Smooth muscle cell (in vitro differentiated cells): ENCODE measurements at regions not wholly inside any gene's neighbourhood (a gene's known extent, or its start where the extent isn't known, plus 50 kb on each side); places are given as distances from the start of the nearest gene placed in this dataset.
A peak's percentile ranks its signal among the peaks of the same experiment; 100 is the strongest.

Experiments used
- DNase-seq: peaks from one replicate; lab custom pipeline; 2025; ENCODE audit not compliant: unreplicated experiment; lab: John Stamatoyannopoulos, UW
- H2AFZ ChIP-seq: fragments of 200-600 bp; sonication (generic); 2 replicates; pipeline ENCODE4 v1.6.0; 2016; ENCODE audit warnings: antibody characterized with exemption, low read depth, mild to moderate bottlenecking
- H3F3A ChIP-seq: fragments of 200-600 bp; sonication (generic); 2 replicates; pipeline ENCODE4 v1.6.0; 2017; ENCODE audit warnings: antibody characterized with exemption, low read depth
- H3K27ac ChIP-seq: fragments of 200-600 bp; sonication (generic); 2 replicates; pipeline ENCODE4 v1.5.1; 2016; ENCODE audit warnings: low read depth, mild to moderate bottlenecking
- H3K27me3 ChIP-seq: fragments of 200-600 bp; sonication (generic); 2 replicates; pipeline ENCODE4 v1.6.1; 2016; ENCODE audit warnings: low read depth, mild to moderate bottlenecking
- H3K36me3 ChIP-seq: fragments of 200-600 bp; sonication (generic); 2 replicates; pipeline ENCODE4 v1.5.1; 2016; ENCODE audit warnings: low read depth
- H3K4me1 ChIP-seq: fragments of 200-600 bp; sonication (generic); 2 replicates; pipeline ENCODE4 v1.5.1; 2016; ENCODE audit warnings: low read depth
- H3K4me2 ChIP-seq: fragments of 200-600 bp; sonication (generic); 2 replicates; pipeline ENCODE4 v1.6.0; 2016; ENCODE audit warnings: mild to moderate bottlenecking
- H3K4me3 ChIP-seq: fragments of 200-600 bp; sonication (generic); 2 replicates; pipeline ENCODE4 v1.5.1; 2016; ENCODE audit warnings: mild to moderate bottlenecking
- H3K79me2 ChIP-seq: fragments of 200-600 bp; sonication (generic); 2 replicates; pipeline ENCODE4 v1.6.0; 2016; ENCODE audit warnings: low read depth, mild to moderate bottlenecking
- H3K9ac ChIP-seq: fragments of 200-600 bp; sonication (generic); 2 replicates; pipeline ENCODE4 v1.6.0; 2016; ENCODE audit warnings: low read depth
- H3K9me3 ChIP-seq: fragments of 200-600 bp; sonication (generic); replicated peaks from 2 replicates; pipeline ENCODE4 v1.5.1; 2016; ENCODE audit warnings: low read depth
- H4K20me1 ChIP-seq: fragments of 200-600 bp; sonication (generic); 2 replicates; pipeline ENCODE4 v1.6.0; 2016; ENCODE audit warnings: low read depth
- WGBS: methylation state at CpG from one replicate; pipeline ENCODE4 v1.1.7; 2016; ENCODE audit warnings: low lambda C conversion rate; 5-methylcytosine and 5-hydroxymethylcytosine counted together
- TF ChIP-seq, protein P1 (sequence below): fragments of 200-600 bp; sonication (generic); IDR thresholded peaks from 2 replicates; pipeline ENCODE4 v1.5.1; 2017; ENCODE audit warnings: borderline replicate concordance, mild to moderate bottlenecking, antibody characterized with exemption; ENCODE audit not compliant: insufficient read depth, poor library complexity, severe bottlenecking

DNA sequence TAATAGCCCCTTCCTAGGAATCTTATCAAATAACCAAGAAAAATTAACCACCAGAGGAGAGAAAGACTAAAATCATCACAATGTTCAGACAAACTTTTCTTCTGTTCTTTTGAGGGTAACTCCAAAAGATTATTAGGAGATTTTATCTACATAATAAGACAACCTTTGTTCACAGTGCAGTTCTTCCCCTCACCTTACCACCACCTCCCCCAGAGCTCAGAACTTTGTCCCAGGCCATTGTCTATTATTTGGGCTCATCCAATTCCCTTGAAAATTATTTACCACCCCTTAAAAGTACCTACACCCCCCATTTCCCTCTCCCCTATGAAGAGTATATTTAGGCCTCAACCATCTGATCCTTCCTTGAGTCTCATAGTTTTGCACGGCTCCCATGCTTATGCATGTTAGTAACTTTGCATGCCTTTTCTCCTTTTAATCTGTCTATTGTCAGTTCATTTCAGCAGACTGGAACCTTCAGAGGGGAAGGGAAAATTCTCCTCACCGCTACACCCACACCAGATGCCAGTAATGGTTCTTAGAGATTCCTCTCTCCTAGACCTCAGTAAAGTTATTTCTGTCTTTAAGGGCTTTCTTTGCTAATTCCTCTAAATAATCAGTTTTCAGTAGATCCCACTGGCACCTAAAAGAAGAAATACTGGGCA is 234.9 kb downstream of the SKIDA1 start:
- Histone ChIP-seq H3K79me2 (no peaks in the 10 kb centered on the region), H3K4me2 (peak overlapping the region; percentile 87)

DNA sequence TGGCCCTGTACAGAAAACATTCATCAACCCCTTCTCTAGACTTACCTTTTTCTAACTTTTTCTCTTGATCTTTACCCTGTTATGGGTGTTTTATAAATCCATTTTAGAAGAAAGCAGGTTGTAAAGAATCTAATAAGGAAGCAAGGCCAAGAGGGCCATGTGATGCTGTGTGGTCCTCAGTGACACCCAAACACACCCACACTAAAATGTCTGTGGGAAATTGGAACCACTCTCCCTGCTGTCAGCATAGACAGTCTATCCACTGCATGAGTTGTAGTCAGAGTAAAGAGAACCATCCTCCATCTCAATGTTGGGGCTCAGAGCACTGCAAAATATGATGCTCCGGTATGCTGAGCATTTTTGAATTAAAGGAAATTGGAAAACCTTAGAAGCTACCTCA is 235.5 kb downstream of the SKIDA1 start:
- Histone ChIP-seq H3K9ac (no peak overlapping the region), H3K9me3 (no peaks in the 10 kb centered on the region), H3K79me2 (no peaks in the 10 kb centered on the region), H3F3A (peaks cover 25% of the 10 kb centered on the region), H3K4me1 (peaks cover 53% of the 10 kb centered on the region), H3K4me2 (peak overlapping the region; percentile 87), H2AFZ (no peak overlapping the region), H3K27ac (peak overlapping the region; percentile 96), H3K27me3 (no peaks in the 10 kb centered on the region), H4K20me1 (no peaks in the 10 kb centered on the region), H3K4me3 (no peak overlapping the region), H3K36me3 (no peaks in the 10 kb centered on the region)
- DNase-seq: no peak
- TF ChIP-seq, protein P1, sequence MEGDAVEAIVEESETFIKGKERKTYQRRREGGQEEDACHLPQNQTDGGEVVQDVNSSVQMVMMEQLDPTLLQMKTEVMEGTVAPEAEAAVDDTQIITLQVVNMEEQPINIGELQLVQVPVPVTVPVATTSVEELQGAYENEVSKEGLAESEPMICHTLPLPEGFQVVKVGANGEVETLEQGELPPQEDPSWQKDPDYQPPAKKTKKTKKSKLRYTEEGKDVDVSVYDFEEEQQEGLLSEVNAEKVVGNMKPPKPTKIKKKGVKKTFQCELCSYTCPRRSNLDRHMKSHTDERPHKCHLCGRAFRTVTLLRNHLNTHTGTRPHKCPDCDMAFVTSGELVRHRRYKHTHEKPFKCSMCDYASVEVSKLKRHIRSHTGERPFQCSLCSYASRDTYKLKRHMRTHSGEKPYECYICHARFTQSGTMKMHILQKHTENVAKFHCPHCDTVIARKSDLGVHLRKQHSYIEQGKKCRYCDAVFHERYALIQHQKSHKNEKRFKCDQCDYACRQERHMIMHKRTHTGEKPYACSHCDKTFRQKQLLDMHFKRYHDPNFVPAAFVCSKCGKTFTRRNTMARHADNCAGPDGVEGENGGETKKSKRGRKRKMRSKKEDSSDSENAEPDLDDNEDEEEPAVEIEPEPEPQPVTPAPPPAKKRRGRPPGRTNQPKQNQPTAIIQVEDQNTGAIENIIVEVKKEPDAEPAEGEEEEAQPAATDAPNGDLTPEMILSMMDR: no peak
- WGBS: 100% methylated on average over 1 of the region's 1 CpG

More for the DNA sequence above, 234.9 kb downstream of the SKIDA1 start:
- 19% methylated on average over 2 of the region's 2 CpGs for WGBS
- Histone ChIP-seq H2AFZ (no peak overlapping the region), H3K36me3 (no peaks in the 10 kb centered on the region), H3K4me3 (no peak overlapping the region), H3F3A (peaks cover 25% of the 10 kb centered on the region), H4K20me1 (no peaks in the 10 kb centered on the region), H3K4me1 (peaks cover 60% of the 10 kb centered on the region), H3K9me3 (no peaks in the 10 kb centered on the region), H3K27me3 (no peaks in the 10 kb centered on the region), H3K27ac (peak overlapping the region; percentile 96), H3K9ac (no peak overlapping the region)
- TF ChIP-seq, protein P1: no peak
- DNase-seq: no peak

DNA sequence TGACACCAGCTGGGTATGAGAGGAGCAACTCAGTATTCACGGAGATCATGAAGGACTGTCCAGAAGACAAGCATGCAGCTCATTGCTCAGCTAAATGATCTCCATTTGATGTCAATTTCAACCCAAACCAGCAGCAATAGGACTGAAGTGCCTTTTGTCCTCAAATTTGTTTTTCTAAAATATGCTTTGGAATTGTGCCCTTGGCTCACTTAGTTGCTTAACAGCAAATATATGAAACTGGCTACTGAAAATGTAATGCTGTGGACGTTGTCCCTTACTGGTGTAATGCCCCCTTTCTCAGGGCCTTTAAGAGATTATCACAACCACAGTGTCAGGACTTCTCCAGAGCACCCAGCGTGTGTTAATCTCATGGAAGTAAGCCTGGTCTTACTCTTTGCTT is 236.2 kb downstream of the SKIDA1 start:
- Histone ChIP-seq H3K4me1 (peaks cover 47% of the 10 kb centered on the region), H3K9ac (no peak overlapping the region), H3K4me3 (no peak overlapping the region), H3F3A (peaks cover 25% of the 10 kb centered on the region), H2AFZ (no peak overlapping the region), H3K9me3 (no peaks in the 10 kb centered on the region), H3K79me2 (no peaks in the 10 kb centered on the region), H3K36me3 (no peaks in the 10 kb centered on the region), H3K27ac (no peak overlapping the region), H4K20me1 (no peaks in the 10 kb centered on the region), H3K4me2 (no peak overlapping the region), H3K27me3 (no peaks in the 10 kb centered on the region)
- DNase-seq: no peak
- WGBS: 51% methylated on average over 3 of the region's 3 CpGs
- TF ChIP-seq, protein P1: no peak

- H3K4me3 ChIP-seq: no peak overlapping the region
- H3K27ac ChIP-seq: no peak overlapping the region
- WGBS: 69% methylated on average over 4 of the region's 4 CpGs
- no peaks in the 10 kb centered on the region for H4K20me1 ChIP-seq
- H3K4me2 ChIP-seq: no peak overlapping the region
- TF ChIP-seq, protein P1: no peak
- no peaks in the 10 kb centered on the region for H3K27me3 ChIP-seq
- H3K9me3 ChIP-seq: no peaks in the 10 kb centered on the region
- H3K9ac ChIP-seq: no peak overlapping the region
- no peaks in the 10 kb centered on the region for H3K36me3 ChIP-seq
- H2AFZ ChIP-seq: no peak overlapping the region
- no peak for DNase-seq
- H3K79me2 ChIP-seq: no peaks in the 10 kb centered on the region
- peaks cover 30% of the 10 kb centered on the region for H3K4me1 ChIP-seq
- peaks cover 7% of the 10 kb centered on the region for H3F3A ChIP-seq
These were observed 239.6 kb downstream of the SKIDA1 start for GRCh38 chr10:21285742-21286331.
